ENCODE measurements at regions not wholly inside any gene's neighbourhood (a gene's known extent, or its start where the extent isn't known, plus 50 kb on each side); places are given as distances from the start of the nearest gene placed in this dataset.
A peak's percentile ranks its signal among the peaks of the same experiment; 100 is the strongest.

DNA sequence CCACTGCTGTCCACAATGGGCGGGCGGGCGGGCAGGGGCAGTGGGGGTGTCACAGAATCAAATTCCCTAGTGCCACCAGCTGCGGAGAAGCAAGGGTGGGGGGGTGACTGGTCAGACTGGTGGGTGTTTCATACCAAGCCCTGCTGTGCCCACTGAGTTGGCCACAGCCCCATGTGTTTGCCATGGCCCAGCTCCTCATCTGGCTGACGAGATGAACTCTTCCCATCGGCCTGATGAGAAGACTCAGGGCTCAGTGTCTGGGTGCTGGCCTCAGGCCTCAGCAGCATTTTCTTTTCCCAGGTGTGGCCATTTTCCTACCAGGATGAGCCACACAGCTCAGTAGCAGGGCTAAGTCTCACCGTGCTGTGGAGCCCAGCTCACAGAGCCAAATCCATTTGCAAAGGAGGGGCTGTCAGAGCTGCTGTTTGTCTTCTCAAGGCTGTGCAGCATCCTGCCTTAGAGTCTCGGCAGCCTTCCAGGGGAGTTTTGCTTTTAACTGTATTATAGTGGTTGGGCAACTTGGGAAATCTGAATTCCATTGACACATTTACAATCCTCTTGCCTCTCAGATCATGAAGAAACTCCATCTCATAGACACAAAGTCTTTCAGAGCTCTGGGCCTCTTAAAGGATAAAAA lies 176.8 kb downstream of the ABHD5 start:
- peak; percentile 91 for DNase-seq

DNA sequence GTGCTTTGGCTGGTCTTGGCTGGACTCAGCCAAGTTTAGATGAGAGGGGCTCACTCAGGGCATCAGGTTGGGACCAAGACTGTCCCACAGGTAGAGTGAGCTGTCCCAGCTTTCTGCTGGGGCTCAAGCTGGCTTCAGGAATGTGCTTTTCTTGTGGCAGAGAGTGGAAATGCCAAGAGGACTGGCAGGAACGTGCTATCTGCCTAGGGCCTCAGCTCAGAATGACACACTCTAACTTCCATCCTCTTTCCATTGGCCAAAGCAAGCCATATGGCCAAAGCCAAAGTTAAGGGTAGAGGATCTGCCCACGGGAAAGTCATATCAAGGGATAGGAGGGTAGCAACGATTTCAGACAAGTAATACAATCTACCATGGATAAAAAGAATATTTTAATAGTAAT lies 178.8 kb downstream of the ABHD5 start:
- DNase-seq: no peak

- DNase-seq: peak; percentile 74
Observed at GRCh38 chr3:43870120-43870519, 179.4 kb downstream of the ABHD5 start.

GRCh38 chr3:43870844-43871626 lies 180.3 kb downstream of the ABHD5 start:
- DNase-seq: no peak

- DNase-seq: no peak
Observed at GRCh38 chr3:43871627-43872245, 181.0 kb downstream of the ABHD5 start.

DNA sequence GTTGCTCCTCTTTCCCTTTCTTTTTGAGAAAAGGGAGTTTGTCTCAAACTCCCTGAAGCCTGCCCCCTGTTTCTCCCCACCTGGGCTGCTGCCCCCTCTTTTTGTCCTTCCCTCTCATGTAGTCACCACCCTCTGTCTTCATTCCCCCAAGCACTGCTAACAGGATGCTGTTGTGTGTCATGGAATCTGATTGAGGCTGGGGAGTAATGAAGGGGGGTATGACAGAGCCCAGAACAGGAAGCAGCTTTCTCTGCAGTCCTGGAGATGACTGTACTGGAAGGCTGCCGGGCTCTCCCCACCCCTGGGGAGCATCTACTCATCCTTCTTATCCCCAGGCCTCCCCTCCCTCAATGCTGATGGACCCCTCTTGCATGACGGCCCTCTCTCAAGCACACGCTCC lies 181.6 kb downstream of the ABHD5 start:
- peak; percentile 95 for DNase-seq

DNA sequence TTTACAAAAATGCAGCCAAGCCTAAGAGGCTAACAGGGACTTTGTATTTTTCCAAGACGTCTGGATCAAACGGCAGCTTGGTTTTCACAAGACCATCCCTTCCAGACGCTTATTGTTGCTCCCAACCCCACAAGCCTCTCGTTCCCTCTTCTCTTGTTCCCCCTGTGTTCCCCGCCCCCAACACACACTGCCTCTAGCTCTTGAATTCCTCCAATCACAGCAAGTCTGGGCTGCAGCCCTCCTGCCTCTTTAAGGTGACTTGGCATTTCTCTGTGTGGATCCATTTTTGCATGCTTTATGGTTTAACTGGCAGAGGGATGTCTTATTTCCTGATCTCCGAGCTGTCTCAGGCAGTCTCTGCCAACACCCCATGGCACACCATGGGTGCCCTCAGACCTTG lies 182.2 kb downstream of the ABHD5 start:
- peak; percentile 85 for DNase-seq

DNA sequence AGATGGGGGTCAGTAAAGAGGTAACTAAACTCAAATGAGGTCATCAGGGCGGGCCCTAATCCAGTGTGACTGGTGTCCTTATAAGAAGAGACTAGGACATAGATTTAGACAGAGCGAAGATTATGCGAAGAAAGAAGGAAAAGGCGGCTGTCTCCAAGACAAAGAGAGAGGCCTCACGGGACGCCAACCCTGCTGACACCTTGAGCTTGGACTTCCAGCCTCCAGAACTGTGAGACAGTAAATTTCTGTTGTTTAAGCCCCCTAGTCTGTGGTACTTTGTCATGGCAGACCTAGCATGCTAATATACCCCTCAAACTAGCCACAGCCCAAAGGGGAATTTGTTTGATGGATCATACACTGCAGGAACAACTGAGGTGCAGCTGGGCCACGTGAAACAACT lies 183.0 kb downstream of the ABHD5 start:
- DNase-seq: no peak

DNA sequence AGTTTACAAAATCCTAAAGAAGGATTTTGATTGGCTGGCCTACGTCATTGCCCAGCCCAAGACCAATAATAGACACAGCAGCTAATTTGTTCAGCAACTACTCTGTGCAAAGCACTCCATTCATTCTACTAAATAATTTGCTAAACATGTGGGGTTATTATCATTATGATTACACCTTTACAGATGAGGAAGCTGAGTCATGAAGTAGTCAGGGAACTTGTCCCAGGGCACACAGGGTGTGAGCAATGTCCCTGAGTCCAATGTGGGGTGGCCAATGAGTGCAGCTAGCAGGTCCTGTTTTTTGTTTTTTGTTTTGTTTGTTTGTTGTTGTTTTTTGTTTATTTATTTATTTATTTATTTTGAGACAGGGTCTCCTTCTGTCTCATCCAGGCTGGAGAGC lies 183.6 kb downstream of the ABHD5 start:
- DNase-seq: no peak

- no peak for DNase-seq
Observed at GRCh38 chr3:43874731-43875130, 184.0 kb downstream of the ABHD5 start.

DNA sequence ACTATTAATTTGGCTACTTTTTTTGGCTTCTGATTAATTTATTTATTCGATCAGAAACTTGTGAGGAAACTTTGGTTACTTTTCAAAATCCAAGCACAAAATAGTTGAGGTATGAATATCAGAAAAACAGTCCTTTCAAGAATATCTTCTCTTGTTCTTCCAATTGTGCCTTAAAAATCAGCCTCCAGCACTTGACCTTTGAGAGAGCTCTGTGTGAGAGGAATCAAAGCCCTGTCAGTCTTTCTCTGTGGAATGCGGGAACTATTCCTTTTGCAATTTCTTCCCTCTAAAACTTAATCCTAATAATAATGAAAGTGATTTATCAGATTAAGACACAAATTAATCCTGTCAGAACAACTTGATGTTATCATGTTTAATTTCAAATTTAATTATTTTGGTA lies 185.9 kb downstream of the ABHD5 start:
- no peak for DNase-seq

GRCh38 chr3:43879166-43879565 lies 188.4 kb downstream of the ABHD5 start:
- DNase-seq: no peak

DNA sequence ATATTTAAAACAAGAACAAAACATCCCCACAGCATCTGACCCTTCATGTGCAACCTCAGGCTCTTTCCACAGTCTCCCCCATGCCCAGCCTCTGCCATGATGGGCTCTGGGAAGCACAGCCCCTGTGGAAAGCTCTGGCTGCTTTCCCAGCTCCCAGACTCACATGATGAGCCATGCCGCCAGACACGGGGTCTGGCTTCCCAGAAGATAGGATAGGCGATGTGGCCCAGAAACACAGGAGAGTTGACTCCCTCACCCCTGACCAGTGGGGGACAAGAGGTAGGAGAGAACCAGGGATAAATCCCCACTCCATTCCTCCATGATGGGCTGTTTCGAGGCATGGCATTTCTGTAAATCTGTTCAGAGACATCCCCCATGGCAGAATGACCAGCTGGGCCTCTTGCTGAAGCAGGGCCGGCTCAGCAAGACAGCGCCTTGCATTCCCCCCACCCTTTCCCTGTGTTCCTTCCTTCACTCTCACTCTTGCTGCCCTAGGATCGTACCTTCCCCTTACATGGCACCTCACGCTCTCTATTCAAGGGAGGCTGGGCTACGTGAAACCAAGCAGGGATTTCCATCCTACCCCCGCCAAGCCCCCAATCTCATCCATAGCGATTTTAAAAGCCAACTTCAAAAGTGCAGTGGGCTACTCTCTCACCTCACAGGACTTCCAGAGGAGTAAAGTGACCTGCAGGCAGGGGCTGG lies 192.4 kb downstream of the ABHD5 start:
- DNase-seq: no peak

- DNase-seq: no peak
Observed at GRCh38 chr3:43883729-43884396, 193.1 kb downstream of the ABHD5 start.

DNA sequence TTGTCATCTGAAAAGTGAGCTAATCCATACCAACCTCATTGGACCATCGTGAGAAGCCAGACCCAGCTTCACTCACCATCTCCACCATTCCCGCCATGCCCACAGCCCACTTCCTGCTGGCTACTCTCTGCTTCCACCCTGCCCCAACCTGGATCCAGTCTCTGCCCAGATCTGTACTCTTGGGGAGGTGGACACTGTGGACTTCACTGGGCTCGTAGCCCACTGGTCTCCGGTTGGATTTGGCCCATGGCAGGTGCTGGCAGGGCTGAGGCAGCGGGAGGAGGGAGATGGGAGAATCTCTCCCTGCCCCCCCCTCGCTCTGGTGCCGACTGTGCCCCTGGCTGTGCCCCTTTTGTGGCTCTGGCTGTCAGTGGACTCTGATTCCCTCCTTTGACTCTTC lies 193.8 kb downstream of the ABHD5 start:
- DNase-seq: no peak

DNA sequence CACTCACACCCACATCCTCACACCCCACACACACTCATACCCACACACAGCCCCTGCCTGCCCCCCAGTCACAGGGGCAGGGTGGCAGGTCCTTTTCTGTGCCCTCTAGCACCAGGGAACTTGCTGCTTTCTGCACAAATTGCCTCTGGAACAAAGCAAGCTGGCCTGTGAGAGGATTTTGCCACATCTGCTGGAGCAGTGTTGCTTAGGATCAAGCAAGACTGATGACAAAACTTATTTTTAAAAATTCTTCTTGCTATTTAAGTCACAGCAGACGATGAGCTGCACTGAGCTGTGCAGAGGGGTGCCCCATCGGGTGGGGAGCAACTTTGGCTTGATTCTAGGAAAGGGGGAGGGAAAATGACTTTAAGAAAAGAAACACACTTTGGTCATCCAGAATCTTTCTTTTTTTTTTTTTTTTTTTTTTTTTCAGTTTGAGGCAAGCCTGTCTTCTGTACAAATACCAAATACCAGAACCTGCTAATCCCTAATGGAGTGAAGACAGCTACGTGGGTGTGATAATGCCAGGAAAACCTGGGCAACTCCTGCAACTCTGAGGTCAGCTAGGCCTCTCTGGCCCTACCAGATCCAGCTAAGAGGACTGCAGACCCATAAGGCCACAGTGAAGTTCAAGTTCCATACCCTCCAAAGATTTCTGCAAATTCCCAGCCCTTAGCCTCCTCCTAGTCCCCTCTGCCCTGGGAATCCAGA lies 195.3 kb downstream of the ABHD5 start:
- no peak for DNase-seq

DNA sequence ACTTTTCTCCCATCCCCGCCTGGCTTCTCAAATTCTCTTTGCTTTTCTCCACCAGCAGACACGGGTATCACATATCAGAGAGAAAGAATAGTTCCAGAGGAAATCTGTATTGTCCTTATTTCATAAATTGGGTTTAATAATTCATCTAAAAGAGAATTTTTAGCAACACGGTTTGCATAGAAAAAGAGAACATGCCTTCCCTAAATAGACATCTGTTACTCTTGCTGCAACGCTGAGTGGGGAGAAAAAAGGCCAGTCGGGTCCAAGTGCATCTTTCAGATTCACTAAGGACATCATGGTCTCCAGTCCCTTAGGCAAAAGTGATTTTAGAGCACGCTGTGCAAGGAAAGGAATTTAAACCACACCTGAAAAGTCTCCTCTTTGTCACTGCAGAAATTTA lies 201.3 kb downstream of the ABHD5 start:
- DNase-seq: no peak

DNA sequence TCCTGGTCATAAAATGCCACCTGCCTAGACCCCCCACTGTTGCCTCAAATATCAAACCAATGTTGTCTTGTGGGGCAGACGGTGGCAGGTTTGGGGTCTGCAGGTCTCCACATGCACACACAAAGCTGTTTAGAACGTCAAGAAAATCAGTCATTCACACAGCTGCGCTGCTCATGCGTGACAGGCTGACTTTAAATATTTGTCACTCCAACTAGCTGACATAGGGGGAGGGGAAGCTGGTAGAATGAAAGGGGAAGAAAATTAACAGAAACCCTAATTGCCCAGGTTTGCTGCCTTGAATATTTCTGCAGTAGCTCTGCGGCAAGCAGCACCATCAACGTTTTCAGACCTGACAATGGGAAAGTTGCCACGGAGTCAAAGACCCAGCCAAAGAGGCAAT lies 201.8 kb downstream of the ABHD5 start:
- no peak for DNase-seq

- DNase-seq: no peak
Observed at GRCh38 chr3:43893727-43894126, 203.0 kb downstream of the ABHD5 start.

GRCh38 chr3:43894176-43895049 lies 203.7 kb downstream of the ABHD5 start:
- DNase-seq: peak; percentile 78

- no peak for DNase-seq
Observed at GRCh38 chr3:43895573-43895972, 204.8 kb downstream of the ABHD5 start.

Data from fibroblast of skin of scalp (primary cell).